Erythroblast (primary cell): ENCODE measurements at regions not wholly inside any gene's neighbourhood (a gene's known extent, or its start where the extent isn't known, plus 50 kb on each side); places are given as distances from the start of the nearest gene placed in this dataset.

Experiments used
- GATA1 ChIP-seq: IDR thresholded peaks from 2 replicates; pipeline ENCODE4 v1.6.1; 2011; ENCODE audit warnings: low read depth, mild to moderate bottlenecking, control low read depth, low read length, moderate library complexity
- POLR2A ChIP-seq: IDR thresholded peaks from 2 replicates; pipeline ENCODE4 v1.6.1; 2011; ENCODE audit warnings: mild to moderate bottlenecking, low read length

GRCh38 chrX:123087326-123087725, 96.8 kb upstream of the GRIA3 start:
- TF ChIP-seq POLR2A (no peak), GATA1 (no peak)
